Common myeloid progenitor, CD34-positive (primary cell): ENCODE measurements at regions not wholly inside any gene's neighbourhood (a gene's known extent, or its start where the extent isn't known, plus 50 kb on each side); places are given as distances from the start of the nearest gene placed in this dataset.
"Not testable (repeated sequence)": the region's sequence is repeated elsewhere in the genome, so short reads cannot be mapped to it uniquely, and the experiment has no call there.

ENCODE experiments used
- CTCF ChIA-PET: fragments of 350-600 bp; sonication (Branson Sonifier 250); formaldehyde crosslinking; loops from one replicate; lab custom pipeline; 2021; ENCODE audit warnings: antibody characterized with exemption; lab: Charles Lee
- POLR2A ChIA-PET: fragments of 350-600 bp; sonication (Branson Sonifier 250); formaldehyde crosslinking; loops from one replicate; lab custom pipeline; 2021; ENCODE audit warnings: antibody characterized with exemption; lab: Charles Lee
- DNase-seq, 3 donors: peaks; one replicate each; pipeline versions ENCODE4 v3.0.0 to v3.0.0-alpha.2; 2013
- H3K27ac ChIP-seq, 2 experiments: 1 replicate in 1 of 2; 2 replicates in 1 of 2; pipeline ENCODE4 v1.7.0; 2013; ENCODE audit warnings: inconsistent platforms in 2 of 2, low read length in 2 of 2, mild to moderate bottlenecking in 2 of 2, low read depth in 1 of 2, moderate library complexity in 1 of 2; ENCODE audit not compliant: severe bottlenecking in 2 of 2, insufficient read depth in 1 of 2, poor library complexity in 1 of 2
- H3K27me3 ChIP-seq, 5 experiments: replicated peaks in 2 of 5; 1 replicate in 3 of 5; 2 replicates in 2 of 5; pipeline versions ENCODE4 v1.6.1 to v1.7.0; 2013; ENCODE audit warnings: low read length in 4 of 5, mild to moderate bottlenecking in 2 of 5, moderate library complexity in 2 of 5, inconsistent platforms in 1 of 5; ENCODE audit not compliant: insufficient read depth in 5 of 5, control insufficient read depth in 4 of 5
- H3K36me3 ChIP-seq, 4 experiments: 1 replicate in 2 of 4; 2 replicates in 2 of 4; pipeline versions ENCODE4 v1.6.1 to v1.7.0; 2013; ENCODE audit warnings: low read length in 3 of 4, control low read depth in 1 of 4, mild to moderate bottlenecking in 1 of 4; ENCODE audit not compliant: control insufficient read depth in 4 of 4, insufficient read depth in 4 of 4
- H3K4me1 ChIP-seq, 4 experiments: 1 replicate in 3 of 4; 2 replicates in 1 of 4; pipeline versions ENCODE4 v1.6.1 to v1.7.1; 2013; ENCODE audit warnings: low read length in 3 of 4, mild to moderate bottlenecking in 3 of 4, control low read depth in 1 of 4, inconsistent platforms in 1 of 4, moderate library complexity in 1 of 4; ENCODE audit not compliant: control insufficient read depth in 4 of 4, insufficient read depth in 4 of 4; ENCODE audit errors: control extremely low read depth in 1 of 4
- H3K4me3 ChIP-seq, 7 experiments: 1 replicate in 4 of 7; 2 replicates in 3 of 7; pipeline versions ENCODE4 v1.5.1 to v1.7.0; 2013; ENCODE audit warnings: mild to moderate bottlenecking in 7 of 7, low read length in 6 of 7, moderate library complexity in 6 of 7, inconsistent platforms in 2 of 7, low read depth in 2 of 7, control low read depth in 1 of 7; ENCODE audit not compliant: insufficient read depth in 4 of 7, control insufficient read depth in 1 of 7; ENCODE audit errors: extremely low read depth in 1 of 7
- H3K9me3 ChIP-seq, 5 experiments: 1 replicate in 4 of 5; 2 replicates in 1 of 5; pipeline versions ENCODE4 v1.6.1 to v1.7.1; 2013; ENCODE audit warnings: low read length in 4 of 5, mild to moderate bottlenecking in 2 of 5, inconsistent platforms in 1 of 5, low read depth in 1 of 5, moderate library complexity in 1 of 5; ENCODE audit not compliant: control insufficient read depth in 4 of 5, insufficient read depth in 2 of 5; ENCODE audit errors: control extremely low read depth in 1 of 5
- WGBS: methylation state at CpG from one replicate; pipeline ENCODE4 v1.1.5; 2013; ENCODE audit not compliant: insufficient coverage; 5-methylcytosine and 5-hydroxymethylcytosine counted together

- no peak overlapping the region for H3K27ac ChIP-seq
- no peak overlapping the region for H3K4me3 ChIP-seq
- no peaks in the 10 kb centered on the region for H3K36me3 ChIP-seq
- POLR2A ChIA-PET: no interaction called here
- no peaks in the 10 kb centered on the region for H3K4me1 ChIP-seq
- CTCF ChIA-PET: no interaction called here
- no peaks in the 10 kb centered on the region for H3K27me3 ChIP-seq
- no peak for DNase-seq
- 100% methylated on average over 3 of the region's 3 CpGs for WGBS
- H3K9me3 ChIP-seq: no peaks in the 10 kb centered on the region
Observed at GRCh38 chr2:180775711-180776110, 204.7 kb upstream of the UBE2E3 start.

GRCh38 chr2:180765316-180765715 lies 215.1 kb upstream of the UBE2E3 start:
- H3K36me3 ChIP-seq, H3K4me1 ChIP-seq, H3K4me3 ChIP-seq, DNase-seq, H3K27ac ChIP-seq, H3K27me3 ChIP-seq, CTCF ChIA-PET, POLR2A ChIA-PET, H3K9me3 ChIP-seq: not testable (repeated sequence)
- WGBS: 98% methylated on average over 3 of the region's 6 CpGs

GRCh38 chr2:180763263-180763989 lies 217.0 kb upstream of the UBE2E3 start:
- no peaks in the 10 kb centered on the region for H3K4me1 ChIP-seq
- H3K27ac ChIP-seq: no peak overlapping the region
- WGBS: no CpG with 5 or more reads among the region's 2 CpGs
- no peak overlapping the region for H3K4me3 ChIP-seq
- POLR2A ChIA-PET: no interaction called here
- no peak for DNase-seq
- CTCF ChIA-PET: no interaction called here
- H3K36me3 ChIP-seq: no peaks in the 10 kb centered on the region
- H3K9me3 ChIP-seq: no peaks in the 10 kb centered on the region
- H3K27me3 ChIP-seq: no peaks in the 10 kb centered on the region

- POLR2A ChIA-PET: no interaction called here
- no peaks in the 10 kb centered on the region for H3K4me1 ChIP-seq
- H3K4me3 ChIP-seq: no peak overlapping the region
- H3K27ac ChIP-seq: no peak overlapping the region
- H3K36me3 ChIP-seq: no peaks in the 10 kb centered on the region
- DNase-seq: no peak
- WGBS: 60% methylated on average over 4 of the region's 5 CpGs
- CTCF ChIA-PET: no interaction called here
- no peaks in the 10 kb centered on the region for H3K27me3 ChIP-seq
- H3K9me3 ChIP-seq: no peaks in the 10 kb centered on the region
Observed at GRCh38 chr2:180761224-180761623, 219.2 kb upstream of the UBE2E3 start.

GRCh38 chr2:180759631-180760030 lies 220.8 kb upstream of the UBE2E3 start:
- ChIA-PET POLR2A (no interaction called here), CTCF (no interaction called here)
- Histone ChIP-seq H3K4me1 (no peaks in the 10 kb centered on the region), H3K36me3 (no peaks in the 10 kb centered on the region), H3K4me3 (no peak overlapping the region), H3K27me3 (no peaks in the 10 kb centered on the region), H3K9me3 (no peaks in the 10 kb centered on the region), H3K27ac (no peak overlapping the region)
- DNase-seq: no peak
- WGBS: no CpG with 5 or more reads among the region's 1 CpG

GRCh38 chr2:180753809-180754761 lies 226.3 kb upstream of the UBE2E3 start:
- POLR2A ChIA-PET: no interaction called here
- Histone ChIP-seq H3K4me3 (no peak overlapping the region), H3K9me3 (no peaks in the 10 kb centered on the region), H3K4me1 (no peaks in the 10 kb centered on the region), H3K27me3 (no peaks in the 10 kb centered on the region), H3K27ac (no peak overlapping the region), H3K36me3 (no peaks in the 10 kb centered on the region)
- CTCF ChIA-PET: no interaction called here
- DNase-seq: no peak
- 100% methylated on average over 1 of the region's 5 CpGs for WGBS

- CTCF ChIA-PET: no interaction called here
- no CpG with 5 or more reads among the region's 4 CpGs for WGBS
Observed at GRCh38 chr2:180751306-180751920, 229.0 kb upstream of the UBE2E3 start.

More at GRCh38 chr2:180751306-180751920, 229.0 kb upstream of the UBE2E3 start:
- H3K27me3 ChIP-seq: no peaks in the 10 kb centered on the region
- no peaks in the 10 kb centered on the region for H3K4me1 ChIP-seq
- no peak overlapping the region for H3K27ac ChIP-seq
- POLR2A ChIA-PET: interaction anchor here (0.6 kb wide), 2 partner anchors 33 to 208 kb away, joined by 3 to 4 read pairs; no protein-coding TSS in a partner anchor
- no peak overlapping the region for H3K4me3 ChIP-seq
- no peak for DNase-seq
- no peaks in the 10 kb centered on the region for H3K36me3 ChIP-seq
- no peaks in the 10 kb centered on the region for H3K9me3 ChIP-seq
